Fibroblast of skin of left quadriceps (primary cell): ENCODE measurements at regions not wholly inside any gene's neighbourhood (a gene's known extent, or its start where the extent isn't known, plus 50 kb on each side); places are given as distances from the start of the nearest gene placed in this dataset.

Source experiments
- DNase-seq, 2 experiments: peaks; one replicate each; pipeline ENCODE4 v3.0.0-alpha.2; 2013; ENCODE audit warnings: low read depth in 2 of 2

DNA sequence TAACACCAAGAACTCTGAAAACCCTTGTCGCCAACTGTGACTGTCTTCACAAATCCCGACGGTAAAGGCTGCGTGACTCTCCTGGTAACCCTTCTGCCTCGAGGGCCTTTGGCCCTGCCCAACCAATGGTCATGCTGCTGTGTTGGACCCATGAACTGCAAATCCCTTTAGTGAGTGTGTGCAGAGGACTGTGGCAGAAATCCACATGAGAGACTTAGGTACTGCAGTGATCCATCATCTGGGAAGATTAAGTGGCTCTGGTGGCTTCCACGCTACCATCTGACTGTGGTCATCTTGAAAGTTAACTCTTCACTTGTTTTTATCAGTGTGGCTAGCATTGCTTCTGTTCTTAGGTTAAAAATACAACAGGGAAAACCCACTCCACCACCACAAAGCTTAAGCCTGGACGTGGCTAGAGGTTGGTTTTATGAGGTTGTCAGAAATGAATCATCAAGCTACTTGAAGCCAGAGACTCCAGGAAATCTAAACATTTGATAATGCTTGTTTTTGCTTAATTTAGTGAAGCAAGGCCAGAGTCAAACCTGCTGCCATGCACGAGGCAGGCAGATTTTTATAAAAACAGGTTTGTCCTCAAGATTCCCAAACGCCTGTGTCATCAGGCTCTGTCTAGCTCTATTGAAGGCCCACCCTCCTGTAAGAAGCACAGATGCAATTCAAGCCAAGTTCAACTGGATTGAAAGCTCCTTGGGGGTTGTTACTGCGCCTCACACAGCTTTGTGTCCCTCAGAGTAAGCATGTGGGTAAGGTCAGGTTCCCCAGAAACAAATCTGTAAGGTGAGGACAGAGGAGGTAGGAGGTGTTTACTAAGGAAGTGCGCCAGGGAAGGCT lies 52.7 kb upstream of the ERCC6L2 start:
- DNase-seq = peak; percentile 78

DNA sequence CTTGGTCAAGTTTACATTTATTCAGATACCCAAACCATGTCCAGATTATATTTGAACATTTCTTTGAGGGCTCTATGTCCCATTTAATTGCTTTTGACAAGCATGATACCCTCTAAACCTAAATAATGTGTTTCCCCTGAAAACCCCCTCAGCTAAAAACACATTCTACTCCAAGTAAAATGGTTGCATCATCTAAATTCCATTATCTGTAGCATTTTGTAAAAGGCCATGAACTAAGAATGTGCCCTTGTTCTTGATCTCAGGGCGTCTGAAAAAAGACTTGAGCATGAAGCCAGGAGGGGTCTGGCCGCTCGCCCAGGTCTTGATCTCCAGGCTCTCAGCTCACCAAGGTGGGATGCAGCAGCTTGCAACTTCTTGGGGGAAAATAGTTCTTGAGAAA lies 53.5 kb upstream of the ERCC6L2 start:
- DNase-seq = no peak

DNA sequence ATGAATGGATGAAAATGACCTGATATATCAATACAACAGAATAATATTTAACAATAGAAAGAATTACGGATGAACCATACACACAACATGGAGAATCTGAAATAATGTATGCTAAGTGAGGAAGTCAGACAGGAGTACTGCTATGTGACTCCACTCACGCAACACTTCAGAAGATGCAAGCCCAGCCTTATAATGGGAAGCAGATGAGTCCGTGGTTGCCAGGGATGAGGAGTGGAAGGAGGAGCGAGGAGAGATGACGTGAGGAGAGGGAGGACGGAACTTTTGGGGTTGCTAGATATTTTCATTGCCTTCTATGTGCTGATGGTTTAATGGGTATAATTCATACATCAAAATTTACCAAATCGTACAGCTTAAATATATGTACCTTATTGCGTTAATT lies 55.4 kb upstream of the ERCC6L2 start:
- peak; percentile 72 to 76 for DNase-seq

DNA sequence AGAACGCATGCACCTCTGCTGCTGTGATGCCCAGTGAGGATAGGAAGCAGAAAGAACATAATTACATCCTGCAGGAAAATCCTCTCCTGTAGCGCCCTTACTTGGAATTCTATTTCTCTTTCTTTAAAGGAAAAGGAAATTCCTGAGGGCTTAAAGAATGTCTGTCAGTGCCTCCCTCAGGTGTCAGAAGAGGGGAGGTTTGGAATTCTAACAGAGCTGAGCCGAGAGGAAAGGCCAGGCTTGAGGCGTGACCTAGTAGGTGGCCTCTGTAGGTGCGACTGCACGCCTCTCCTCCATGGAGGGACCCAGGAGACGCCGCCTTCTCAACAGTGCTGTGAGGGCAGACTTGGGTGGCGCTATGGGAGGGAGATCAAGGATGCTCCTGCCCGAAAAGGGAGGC lies 55.9 kb upstream of the ERCC6L2 start:
- DNase-seq = no peak

DNA sequence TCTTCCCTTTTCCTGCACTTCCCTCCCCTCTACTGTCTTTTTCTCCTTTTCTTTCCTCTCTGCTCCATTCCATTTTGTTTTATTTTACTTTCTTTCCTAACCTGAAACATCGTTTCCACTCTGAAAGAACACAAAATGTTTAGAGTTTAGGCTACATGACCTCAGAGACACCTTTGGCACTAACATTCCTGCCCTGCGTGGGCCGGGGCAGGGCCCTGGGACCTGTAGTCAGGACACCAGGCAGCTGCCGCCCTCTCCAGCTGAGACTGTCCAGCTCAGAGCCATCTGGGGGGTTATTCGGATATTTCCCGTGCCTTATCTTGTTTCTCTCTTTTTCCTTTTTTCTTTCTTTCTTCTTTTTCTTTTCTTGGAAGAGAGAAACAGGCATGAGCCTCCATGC lies 58.3 kb upstream of the ERCC6L2 start:
- no peak for DNase-seq

DNA sequence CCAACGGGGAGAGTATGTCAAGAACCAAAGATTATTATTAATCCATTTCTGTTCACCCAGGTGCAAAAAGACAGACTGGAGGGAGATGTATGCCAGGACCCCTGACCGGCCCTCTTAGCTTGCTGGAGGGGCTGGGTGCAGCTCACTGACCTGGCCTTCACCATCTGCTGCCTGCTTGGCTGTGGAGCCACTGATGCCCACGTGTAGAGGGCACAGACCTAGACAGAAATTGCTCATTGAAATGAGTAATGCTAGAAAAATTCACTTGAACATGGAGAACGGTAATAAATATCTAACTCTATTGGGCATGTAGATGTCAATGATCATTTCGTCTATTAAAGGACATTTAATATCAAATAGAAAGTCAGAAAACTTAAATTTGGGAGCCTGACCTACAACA lies 58.8 kb upstream of the ERCC6L2 start:
- no peak for DNase-seq

DNA sequence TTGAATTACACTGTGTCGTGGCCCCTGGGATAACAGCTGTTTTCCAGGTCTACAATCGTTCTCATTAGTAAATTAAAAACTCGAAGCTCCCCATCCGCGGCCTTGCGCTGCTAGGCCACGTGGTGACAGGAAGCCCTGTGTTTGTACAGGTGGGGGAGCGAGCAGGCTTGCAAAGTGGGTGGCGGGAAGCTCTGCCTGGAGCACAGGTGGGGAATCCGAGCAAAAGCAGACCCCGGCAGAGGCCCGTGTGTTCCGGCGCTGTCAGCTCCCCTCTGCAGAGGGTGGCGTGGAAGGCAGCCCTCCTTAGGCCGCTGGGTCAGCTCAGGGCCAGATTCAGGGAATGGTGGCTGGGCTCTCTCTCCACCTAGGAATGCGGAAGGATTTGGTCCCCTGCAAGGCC lies 59.5 kb upstream of the ERCC6L2 start:
- no peak for DNase-seq

DNA sequence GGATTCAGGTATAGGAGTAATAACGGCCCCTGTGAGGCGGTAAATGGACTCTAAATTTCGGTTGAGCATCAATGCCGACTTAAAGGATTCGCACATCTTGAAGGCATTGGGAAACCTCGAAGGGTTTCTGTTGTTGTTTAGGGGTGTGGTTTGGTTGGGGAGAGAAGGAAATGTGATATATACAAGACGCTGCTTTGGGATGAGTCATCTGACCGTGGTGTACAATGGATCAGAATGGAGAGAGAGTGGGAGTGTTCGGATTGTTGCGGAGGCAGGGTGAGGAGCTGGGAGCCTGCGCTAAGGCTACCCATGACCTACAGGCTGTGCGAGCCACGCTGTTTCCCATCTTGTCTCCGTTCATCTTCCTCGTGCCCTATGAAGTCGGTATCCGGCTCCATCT lies 60.4 kb upstream of the ERCC6L2 start:
- no peak for DNase-seq

DNA sequence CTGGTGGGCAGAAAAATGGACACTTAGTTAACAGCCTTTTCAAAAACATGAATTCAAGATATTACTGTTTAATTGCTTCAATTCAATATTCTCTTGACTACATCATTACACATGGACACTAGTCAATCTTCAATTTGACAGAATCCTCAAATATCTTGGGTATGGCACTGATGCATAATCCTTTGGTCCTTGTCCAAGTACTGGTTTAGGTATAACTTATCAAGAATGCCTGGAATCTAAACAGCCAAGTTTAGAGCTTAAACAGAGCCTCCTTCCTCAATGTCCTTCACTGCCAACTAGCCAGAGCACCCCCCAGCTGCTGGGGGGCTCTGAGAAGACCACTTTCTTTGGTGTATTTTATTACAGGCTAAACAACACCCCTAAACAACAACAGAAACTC lies 61.6 kb upstream of the ERCC6L2 start:
- DNase-seq = no peak

DNA sequence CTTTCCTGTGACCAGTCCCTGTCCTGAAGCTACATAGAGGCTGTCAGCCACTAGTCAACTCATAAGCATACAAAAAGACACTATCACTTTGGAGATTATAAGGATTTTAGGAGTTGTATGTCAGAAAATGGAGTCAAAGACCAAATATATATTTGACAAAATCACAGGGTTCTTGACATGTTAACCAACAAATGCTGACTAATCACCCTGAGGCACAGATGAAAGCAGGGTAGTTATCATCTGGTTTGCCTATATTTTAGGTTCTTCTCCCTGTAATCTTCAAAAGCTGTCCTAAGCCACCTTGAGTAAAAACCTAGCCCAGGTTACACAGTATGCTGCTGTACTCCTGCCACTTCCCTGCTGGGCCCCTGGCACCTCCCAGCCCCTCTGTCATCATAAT lies 64.7 kb upstream of the ERCC6L2 start:
- DNase-seq = no peak

DNA sequence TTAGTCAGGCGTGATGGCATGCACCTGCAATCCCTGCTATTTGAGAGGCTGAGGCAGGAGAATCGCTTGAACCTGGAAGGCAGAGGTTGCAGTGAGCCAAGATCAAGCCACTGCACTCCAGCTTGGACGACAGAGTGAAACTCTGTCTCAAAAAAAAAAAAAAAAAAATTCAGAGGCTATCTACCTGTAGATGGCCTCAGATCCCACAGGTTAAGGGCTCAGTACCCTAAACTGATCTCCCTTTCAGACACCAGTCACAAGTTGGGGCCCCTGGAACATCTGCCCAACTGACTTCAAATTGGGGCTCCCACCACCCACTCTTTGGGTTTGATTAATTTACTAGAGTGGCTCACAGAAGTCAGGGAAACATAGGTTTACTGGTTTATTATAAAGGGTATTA lies 65.4 kb upstream of the ERCC6L2 start:
- no peak for DNase-seq

DNA sequence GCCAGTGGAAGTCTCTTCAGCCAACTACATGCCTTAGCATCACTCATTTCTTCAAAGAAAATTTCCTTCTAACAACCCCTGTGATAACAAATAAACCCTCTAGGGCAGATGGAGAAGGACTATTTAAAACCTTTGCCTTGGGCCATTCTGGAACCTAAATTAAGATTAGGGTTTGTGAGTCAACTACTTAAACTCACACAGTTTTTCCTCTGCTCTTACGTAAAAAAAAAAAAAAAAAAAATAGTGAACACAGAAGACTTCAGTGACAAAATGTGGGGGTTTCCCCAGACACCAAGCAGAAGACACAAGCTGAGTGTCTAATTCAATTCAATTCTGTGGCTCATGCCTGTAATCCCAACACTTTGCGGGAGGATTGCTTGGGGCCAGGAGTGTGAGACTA lies 65.8 kb upstream of the ERCC6L2 start:
- no peak for DNase-seq

DNA sequence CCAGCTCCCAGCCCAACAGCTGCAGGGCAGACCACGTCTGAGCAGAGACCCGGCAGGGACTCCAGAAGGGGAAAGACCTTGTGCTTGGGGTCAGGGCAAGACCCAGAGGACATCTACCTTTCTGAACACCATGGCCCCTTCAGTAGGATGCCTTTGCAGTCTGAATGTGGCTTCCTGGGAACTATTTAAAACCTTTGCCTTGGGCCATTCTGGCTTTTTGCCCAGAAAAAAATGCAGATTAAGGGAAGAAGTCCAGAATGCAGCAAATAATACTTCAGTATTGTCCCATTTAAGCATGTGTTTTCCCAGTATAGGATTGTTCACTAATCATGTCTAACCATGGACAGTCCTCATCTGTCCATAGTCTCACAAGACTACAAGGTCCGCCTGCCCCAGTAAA lies 67.5 kb upstream of the ERCC6L2 start:
- DNase-seq = no peak

DNA sequence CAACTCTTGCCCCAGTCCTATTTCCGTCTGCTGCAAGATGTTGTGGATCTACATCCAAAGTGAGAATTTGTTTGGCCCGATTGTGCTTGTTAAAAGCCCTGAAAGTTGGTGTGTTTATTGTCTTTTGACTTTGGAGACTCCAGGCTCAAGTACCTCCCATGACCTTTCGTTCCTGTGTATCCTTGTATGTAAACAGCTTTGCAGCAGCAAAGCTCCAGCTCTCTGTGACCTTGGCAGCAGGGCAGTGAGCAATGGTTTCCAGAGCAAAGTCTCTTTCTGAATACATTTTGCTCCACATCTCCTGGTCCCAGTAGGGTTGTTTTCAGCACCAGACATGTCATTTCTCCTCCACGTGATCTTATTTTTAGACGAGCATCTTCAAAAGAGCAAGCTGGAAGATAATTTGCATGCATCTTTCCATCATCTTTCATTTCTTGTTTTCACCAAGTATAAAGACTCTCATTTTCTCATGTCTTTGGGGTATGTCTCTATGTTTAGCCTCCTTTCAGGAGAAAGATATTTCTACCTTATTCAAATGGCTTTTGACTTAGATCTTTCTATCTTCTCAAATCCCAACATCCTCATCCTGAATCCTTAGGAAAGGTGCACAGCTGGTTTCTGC lies 68.1 kb upstream of the ERCC6L2 start:
- DNase-seq = no peak

DNA sequence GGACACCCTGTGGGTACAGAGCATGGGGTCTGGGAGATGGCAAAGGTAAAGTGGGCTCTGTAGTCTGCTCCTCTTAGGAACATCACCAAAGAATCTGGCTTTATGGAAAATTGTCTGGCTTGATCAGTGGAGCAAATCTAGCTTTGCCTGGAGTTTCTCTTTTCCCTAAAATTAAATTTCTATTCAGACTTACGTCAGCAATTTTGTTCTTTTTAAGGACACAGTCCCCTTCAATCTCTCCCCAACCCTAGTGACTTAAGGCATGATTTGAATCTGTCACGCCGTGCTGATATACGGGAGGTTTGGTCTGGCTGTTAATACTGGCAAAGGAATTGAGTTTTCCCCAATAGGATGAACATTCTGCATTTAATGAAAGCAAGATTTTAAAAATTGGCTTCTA lies 72.3 kb upstream of the ERCC6L2 start:
- DNase-seq = no peak

DNA sequence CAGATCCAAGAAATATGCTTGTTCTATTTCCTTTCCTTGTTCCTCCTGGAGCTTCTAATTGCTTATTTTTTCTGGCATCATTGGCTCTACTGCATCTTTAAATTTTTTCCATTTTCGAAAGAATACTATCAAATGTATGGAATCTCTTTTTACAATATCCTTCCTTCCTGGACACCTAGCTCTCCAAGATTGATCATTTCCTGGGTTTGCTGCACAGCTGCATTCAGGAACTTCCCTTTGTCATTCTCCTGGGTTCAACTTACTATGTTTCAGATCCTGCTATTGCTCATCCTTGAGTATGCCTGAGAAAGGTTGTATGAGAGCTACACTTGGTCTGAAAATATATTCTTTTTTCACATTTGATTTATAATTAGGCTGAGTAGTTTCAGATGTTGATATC lies 73.7 kb upstream of the ERCC6L2 start:
- no peak for DNase-seq

DNA sequence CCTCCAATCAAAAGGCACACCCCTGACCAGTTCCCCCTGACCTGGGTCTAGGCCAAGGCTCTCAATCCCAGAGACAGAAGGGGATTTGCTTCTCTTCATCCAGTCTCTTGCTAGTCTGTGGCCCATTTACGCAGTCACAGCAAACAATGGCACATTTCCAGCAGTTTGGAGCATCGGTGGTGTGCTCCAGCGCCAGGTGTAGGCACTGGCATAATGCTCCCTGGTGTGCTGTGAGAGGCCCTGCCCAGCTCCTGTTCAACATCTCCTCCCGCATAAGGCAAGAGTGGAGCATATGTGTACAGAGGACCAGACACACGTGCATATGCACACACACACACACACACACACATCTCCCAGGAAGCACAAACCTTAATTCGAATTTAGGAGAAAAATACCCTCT lies 79.5 kb upstream of the ERCC6L2 start:
- DNase-seq = no peak

DNA sequence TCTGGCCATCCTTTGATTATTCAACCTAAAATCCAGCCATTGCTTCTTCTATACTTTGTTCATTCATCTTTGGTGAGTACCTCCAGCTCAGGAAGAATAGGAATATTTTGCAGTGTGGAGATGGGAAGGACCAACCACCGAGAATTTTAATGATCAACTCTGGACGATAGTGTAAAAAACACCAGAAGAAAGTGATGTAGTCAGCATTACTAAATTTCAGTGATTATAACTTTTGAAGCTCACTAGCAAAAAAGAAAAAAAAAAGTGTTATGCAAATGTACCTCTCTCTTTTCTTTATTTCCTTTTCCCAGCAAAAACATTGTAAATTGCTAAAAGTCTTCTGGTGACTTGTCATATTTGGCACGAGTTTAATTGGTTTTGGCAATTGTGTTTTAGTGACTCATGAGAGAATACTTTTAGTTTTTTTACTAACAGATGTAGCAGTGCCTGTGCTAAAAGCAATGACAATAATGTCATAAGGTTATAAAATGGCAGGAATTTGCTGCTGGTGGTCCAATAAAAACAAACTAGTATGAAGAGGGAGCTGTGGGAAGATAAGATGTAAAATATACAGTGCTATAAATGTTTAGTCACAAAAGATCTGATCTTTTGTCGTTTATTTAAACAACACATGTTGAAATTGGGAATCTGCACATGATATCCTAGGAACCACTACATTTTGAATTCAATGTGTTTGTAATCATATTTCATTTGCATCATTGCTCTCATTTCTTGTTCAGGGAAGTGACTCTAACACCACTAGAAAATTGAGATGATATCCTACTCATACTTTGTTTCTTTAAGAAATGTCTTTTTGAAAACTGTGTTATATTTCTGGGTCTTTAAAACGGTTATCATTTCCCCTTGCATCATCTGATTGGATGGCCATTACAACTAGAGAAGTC lies 81.3 kb upstream of the ERCC6L2 start:
- peak; percentile 98 for DNase-seq

DNA sequence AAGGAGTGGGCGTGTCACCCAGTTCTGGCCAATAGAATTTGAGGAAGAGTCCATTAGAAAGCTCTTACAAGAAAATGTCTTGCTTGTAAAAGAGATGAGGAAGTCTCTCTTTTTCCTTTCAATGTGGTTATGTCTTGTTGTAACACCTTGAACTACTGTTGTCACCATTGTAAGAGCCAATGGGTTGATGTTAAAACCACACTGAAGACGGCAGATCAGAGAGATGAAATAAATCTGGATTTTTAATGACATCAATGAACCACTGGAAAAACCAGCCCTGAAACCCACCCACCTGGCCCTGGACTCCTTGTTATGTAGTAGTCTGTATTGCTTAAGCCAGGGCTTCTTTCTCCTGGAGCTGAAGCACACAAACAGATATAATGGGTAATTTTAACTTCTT lies 83.8 kb upstream of the ERCC6L2 start:
- no peak for DNase-seq

DNA sequence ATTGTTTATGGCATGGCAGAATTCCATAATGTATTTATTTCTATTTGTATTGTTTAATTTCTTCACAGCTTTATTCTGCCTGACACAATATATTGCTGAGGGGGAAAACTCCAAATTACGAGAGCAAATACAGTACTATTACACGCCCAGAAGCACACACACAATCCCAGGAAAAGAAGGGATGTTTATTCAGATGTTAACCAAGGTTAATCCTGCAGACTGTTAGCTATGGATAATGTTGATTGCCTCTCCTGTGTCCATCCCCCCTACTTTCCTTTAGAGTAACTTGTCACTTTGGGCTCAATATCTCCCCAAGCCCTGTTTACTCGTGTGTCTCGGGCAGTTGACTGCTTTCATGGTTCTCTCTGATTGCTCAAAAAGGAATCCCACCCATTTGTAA lies 84.2 kb upstream of the ERCC6L2 start:
- DNase-seq = no peak

DNA sequence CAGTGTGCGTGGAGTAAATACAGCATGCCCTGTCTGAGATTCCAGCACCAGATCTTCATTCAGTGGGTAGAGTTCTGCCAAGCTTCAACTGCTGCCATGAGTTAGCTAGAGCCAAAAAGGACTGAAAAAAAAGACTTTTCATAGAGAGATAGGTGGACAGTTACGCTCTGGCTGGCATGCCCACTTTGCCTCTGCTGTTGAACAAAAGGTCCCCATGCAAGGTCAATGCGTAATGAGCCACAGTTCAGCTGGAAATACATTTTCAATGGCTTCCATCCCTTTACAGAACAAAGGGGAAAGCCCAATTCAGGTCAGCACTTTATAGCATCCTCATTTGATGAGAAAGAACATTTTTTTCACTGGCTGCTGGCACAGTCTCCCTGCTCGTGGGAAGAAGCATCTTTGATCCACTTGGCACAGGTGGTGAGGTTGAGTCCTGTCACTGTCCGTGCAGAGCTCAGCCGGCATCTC lies 86.9 kb upstream of the ERCC6L2 start:
- no peak for DNase-seq

DNA sequence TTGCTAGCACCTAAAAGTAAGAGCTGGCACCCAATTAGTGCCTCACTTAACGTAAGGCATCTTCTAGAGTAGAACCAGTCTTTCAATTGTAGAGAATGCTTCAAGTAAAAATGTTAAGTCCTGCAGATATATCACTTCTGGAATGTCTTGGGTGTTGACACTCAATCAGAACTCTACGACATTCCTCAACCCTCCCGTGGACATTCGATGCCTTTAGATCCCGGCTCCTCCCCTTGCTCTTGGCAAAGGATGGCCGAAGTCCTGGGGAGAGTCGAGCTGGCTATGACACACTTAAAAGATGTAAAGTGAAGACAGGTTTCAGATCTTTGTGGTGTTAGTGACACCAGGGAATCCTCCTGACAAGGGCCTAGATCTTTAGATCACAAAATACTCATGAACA lies 87.5 kb upstream of the ERCC6L2 start:
- no peak for DNase-seq

DNA sequence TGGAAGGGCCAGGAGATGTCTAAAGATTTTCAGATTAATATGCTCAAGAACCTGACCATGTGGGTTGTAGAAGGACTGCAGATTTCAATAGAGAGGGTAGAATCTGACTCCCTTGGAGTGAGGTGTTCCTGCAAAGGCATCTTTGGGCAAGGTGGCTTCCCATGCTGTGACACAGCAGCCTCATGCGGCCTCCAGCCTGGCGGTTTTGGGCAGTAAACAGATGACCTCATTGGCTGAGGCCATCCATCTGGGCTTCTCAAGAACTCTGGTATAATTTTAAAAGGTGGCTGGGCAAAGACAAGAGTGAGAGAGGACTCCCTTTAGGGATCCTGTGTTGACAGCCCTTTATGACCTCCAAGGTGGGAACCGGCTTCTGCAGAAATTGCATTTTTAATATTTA lies 90.3 kb upstream of the ERCC6L2 start:
- DNase-seq = no peak
